DND-41 (cell line): ENCODE measurements at regions not wholly inside any gene's neighbourhood (a gene's known extent, or its start where the extent isn't known, plus 50 kb on each side); places are given as distances from the start of the nearest gene placed in this dataset.

Experiments
- EZH2 ChIP-seq: IDR thresholded peaks from 3 replicates; pipeline ENCODE4 v1.6.1; 2012; ENCODE audit warnings: borderline replicate concordance, low read depth, mild to moderate bottlenecking, moderate library complexity, low read length, inconsistent platforms; ENCODE audit not compliant: severe bottlenecking
- TF ChIP-seq, protein P1 (sequence below): IDR thresholded peaks from 2 replicates; pipeline ENCODE4 v1.5.1; 2012; ENCODE audit warnings: borderline replicate concordance, low read length, moderate library complexity, mild to moderate bottlenecking; ENCODE audit not compliant: poor library complexity, severe bottlenecking; ENCODE audit errors: extremely low read depth

DNA sequence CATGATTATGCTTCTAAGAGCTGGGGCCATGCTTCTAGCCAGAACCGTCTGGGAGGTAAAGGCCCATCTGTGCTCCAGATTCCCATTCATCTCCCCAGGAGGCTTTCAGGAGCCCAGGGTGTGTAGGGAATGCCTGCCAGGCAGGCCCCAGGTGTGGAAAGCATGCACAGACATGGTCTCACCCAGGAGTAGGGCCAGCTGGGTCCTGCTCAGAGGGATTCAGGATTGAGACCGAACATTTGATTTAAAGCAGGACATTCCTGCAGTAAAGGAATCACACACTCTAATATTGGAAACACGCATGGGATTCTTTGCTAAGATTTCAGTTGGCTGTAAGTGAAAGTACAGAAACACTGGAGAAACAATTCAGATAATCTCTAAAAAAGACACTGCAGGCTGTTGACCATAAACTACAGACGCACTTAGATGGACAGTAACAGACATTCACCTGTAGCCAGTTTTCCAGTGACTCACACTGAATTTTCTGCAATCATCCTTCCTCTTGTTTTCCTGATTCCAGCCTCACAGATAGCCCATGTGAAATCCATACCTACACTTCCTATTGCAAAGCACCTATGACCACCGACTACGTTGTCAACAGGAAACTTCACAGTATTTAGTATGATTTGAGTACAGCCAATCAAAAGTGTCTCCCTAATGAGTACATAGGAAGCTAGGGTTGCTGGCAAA is 257.8 kb downstream of the TBC1D4 start:
- TF ChIP-seq, protein P1, sequence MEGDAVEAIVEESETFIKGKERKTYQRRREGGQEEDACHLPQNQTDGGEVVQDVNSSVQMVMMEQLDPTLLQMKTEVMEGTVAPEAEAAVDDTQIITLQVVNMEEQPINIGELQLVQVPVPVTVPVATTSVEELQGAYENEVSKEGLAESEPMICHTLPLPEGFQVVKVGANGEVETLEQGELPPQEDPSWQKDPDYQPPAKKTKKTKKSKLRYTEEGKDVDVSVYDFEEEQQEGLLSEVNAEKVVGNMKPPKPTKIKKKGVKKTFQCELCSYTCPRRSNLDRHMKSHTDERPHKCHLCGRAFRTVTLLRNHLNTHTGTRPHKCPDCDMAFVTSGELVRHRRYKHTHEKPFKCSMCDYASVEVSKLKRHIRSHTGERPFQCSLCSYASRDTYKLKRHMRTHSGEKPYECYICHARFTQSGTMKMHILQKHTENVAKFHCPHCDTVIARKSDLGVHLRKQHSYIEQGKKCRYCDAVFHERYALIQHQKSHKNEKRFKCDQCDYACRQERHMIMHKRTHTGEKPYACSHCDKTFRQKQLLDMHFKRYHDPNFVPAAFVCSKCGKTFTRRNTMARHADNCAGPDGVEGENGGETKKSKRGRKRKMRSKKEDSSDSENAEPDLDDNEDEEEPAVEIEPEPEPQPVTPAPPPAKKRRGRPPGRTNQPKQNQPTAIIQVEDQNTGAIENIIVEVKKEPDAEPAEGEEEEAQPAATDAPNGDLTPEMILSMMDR = no peak
- TF ChIP-seq EZH2 = no peak
